ENCODE measurements at regions not wholly inside any gene's neighbourhood (a gene's known extent, or its start where the extent isn't known, plus 50 kb on each side); places are given as distances from the start of the nearest gene placed in this dataset.
A peak's percentile ranks its signal among the peaks of the same experiment; 100 is the strongest.
"Not testable (repeated sequence)": the region's sequence is repeated elsewhere in the genome, so short reads cannot be mapped to it uniquely, and the experiment has no call there.

DNA sequence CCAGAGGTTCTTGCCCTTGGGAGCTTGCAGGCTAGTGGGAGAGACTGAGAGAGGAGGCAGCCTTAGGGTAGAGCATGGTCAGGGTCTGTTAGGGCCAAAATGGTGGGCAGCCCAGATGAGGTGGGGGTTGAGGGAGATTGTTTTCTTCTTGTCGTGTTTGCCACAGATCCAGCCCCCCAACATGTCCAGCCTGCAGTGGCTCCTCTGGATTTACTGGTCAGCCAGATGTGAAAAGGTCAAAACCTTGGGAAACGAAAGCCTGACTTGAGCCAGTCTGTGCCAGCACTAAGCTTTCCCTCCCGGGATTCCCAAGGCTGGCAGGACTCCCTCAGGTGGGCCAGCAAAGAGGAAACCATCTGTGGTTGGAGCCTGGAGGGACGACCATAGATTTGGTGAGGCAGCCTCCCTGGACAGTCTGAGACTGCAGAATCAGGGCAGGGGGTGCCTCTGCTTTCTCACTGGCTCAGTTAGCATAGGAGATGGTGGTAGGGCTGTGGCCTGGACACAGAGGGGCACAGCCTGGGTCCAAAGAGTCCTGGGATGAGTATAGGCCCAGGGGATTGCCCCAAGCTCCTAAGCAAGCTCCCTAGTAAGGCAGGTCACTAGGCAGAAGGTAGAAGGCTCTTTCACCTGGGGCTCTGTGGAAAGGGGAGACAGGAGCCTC is 51.2 kb upstream of the PRR23C start:
- DNase-seq (ENCODE audit: low read depth, low spot score) = no peak

DNA sequence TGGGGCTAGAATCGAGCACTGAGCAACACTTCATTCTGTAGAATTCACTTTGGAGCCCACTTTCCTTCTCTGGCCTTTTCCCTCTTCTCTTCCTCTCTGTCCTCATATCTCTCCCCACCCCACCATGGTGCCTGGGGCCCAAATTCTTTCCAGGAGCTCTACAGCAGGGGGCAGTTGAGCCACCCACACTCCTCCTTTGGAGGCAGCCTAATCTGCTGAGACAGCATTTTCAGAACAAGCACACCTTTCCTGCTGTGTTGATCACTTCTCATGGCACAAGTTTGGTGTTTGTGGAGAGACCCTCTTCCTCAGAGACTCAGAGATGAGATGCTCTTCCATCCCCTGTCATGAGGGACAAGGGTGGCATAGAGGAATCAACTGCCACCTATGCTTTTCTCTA is 52.0 kb upstream of the PRR23C start:
- no peak for DNase-seq (ENCODE audit: low read depth, low spot score)

DNA sequence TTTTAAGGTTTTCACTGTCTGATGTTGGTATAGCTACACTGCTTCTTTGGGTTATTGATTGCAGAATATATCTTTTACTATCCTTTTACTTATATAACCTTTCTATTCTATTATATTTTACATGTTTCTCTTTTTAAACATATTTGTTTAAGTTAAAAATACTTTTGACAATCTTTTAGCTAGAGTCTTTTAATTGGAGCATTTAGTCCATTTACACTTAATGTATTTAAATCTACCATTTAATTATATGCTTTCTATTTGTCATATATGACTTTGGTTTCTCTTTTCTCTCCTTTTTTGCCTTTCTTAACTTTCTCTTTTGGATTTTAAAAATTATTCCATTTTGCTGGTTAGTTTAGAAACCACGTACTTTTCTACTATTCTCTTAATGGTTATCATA is 53.7 kb upstream of the PRR23C start:
- DNase-seq (ENCODE audit: low read depth, low spot score) = no peak

DNA sequence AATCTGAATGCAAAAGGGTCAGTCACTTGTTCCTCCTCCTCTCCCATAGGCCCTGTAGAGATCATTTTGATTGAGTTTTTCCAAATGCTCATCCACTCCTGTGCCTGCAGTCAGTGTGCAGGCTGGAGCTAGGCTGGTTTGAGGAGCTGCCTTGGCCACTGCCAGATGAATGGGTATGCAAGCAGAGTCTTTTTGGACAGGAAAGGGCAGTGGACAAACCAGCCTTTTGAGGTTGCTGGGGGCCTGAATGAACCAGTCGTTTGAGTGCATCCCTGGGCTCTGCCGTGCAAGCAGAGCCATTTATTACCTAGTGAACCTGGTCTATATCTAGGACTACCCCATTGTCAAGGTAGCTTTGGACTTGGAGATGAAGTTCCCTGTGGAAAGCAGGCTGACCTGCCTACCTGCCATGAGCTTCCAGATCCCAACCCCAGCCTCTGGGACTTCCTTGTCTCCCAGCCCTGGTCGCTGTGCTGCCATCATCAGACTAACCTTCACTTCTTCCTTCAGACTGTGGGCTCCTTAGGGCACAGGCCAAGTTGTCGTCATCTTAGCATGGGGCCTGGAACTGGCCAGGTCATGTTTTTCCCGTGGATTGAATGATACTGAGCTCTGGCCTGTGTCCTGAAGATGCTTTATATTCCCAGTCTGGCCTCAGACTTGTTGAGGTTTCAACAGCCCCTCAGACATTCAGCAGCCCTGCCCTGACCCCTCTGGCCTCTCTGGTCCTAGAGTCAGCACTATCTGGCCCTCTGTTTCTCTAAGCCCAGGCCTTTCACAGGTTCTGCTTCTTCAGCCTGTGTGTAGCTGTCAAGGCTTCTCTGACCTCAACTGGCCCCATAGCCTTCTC is 55.5 kb upstream of the PRR23C start:
- DNase-seq (ENCODE audit: low read depth, low spot score) = no peak

DNA sequence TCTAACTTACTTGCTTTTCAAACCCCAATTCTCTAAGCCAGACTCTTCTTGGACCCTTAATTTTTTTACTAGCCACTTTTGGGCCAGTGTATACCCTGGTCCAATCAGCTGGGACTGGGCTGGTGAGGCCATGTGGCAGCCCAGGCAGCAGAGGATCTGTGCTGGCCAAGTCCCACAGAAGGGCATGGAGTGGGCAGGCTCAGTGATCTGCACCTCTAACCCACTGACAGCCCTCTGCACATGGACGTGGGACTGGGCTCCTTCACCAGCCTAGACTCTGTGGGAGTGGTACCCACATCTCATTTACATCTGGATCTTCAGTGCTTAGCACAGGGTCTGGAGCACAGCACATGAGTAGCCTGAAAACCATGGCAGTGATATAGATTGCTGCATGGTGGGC is 56.1 kb upstream of the PRR23C start:
- DNase-seq (ENCODE audit: low read depth, low spot score) = no peak

DNA sequence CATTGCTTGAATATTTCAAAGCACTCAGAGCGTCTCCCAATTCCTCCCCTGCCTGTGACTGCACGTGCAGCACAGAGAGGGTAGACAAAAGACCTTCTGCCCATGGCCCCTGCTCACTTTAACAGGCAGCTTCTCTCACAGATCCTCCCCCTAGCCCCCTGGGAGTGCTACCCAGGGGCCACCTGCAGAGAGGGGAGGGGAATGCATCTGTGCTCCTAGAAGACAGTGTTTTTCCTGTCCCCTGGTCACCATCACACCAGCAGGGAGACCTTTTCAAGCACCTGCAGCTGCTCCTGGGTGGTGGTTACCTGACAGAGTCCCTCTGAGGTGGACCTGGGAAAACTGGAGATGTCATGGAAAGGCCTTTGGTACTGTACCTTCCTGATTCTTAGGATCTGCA is 56.7 kb upstream of the PRR23C start:
- DNase-seq (ENCODE audit: low read depth, low spot score) = no peak

DNA sequence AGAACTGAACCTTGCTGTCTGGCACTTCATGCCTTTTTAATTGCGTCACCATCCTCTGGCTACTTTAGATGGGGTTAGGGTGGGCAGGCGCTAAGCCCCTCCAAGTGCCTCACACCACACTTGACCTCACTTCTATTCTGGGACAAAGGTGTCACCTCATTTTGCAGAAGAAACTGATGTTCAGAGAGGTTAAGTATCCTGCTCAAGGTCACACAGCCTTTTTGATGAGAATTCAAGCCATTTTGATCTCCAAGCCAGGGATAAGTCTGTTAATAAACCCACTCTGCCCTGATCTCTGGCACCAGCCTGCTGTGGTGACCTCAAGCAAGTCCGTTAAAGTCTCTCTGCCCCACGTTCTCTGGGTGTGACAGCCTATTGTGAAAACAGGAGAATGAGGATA is 58.8 kb upstream of the PRR23C start:
- no peak for DNase-seq (ENCODE audit: low read depth, low spot score)

DNA sequence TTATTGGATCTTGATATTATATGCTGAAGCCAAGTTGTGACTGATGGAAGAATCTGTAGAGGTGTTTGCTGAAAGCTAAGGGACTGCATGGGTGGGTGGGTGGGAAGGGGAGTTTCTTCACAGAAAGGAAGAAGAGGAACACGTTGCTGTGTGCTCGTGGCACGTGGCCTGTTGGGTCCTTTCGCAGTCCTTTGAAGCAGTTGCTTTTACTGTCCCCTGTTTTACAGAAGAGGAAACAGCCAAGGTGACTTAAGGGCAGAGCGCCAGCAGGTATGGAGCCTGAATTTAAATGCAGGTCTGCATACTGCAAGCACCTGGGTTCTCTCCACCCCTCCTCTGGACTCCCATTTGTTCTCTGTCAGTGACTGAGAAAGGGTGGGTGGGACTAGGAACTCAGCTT is 59.4 kb upstream of the PRR23C start:
- no peak for DNase-seq (ENCODE audit: low read depth, low spot score)

DNA sequence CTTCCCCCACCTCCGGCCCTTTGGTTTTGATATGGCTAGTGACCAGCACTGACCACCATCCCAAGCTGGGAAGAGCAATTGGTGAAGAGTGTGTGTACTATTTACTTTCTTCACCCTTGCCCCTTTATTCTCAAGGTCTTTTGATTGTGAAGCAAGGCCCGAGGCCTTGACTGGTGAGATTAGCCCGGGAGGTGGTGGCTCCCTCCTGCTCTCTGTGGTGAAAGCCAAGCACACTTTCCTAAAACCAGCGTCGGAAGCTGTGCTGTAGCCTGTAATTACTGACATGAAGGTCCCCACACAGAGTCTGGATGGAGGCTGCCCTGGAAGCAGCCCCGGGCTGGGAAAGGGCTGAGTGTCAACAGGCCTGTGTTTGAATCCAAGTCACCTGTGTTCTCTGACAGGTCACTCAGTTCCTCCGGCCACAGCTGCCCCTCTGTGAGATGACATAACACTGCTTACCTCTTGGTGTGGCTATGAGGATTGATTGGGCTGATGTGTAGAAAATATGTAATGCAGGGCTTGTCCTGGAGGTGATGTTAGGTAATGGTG is 60.5 kb upstream of the PRR23C start:
- DNase-seq (ENCODE audit: low read depth, low spot score) = no peak

DNA sequence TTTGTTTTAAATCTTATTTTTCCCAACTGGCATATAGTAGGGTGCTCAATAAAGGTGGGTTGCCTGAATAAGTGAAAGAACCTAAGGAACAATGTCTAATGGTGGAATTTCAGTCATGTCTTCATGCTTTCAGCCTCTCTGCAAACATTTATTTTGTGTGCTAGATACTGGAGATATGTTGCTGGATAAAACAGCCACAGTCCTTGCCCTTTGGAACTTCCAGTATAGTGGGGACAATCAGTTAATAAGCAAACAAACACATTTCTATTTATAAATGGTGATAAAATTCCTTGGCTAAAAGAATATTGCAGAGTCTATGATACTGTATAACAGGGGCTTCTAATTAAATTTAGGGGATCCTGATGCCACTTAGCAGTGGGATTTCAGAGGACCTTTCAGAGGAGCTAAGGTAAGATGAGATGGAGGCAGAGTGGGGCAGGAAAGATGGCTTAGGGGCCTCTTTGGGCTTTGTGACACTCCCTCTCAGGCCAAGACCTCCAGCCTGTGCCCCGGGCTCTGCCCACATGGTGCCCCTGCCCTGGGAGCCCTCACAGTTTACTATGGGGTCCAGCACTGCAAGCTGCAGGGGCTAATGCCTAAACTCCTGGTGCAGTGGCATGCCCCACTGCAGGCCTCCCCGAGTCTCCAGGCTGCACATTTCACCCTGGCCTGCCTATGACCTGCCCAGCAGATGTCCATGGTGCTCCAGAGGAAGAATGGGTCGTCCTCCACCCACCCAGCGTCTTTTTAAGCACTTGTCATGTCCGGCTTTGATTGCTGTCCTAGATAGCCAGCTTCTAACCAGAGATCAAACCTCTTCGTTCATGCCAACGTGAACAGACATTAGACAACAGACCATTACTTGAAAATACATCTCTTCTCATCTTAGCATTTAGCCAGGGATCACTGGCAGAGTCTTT is 61.6 kb upstream of the PRR23C start:
- DNase-seq (ENCODE audit: low read depth, low spot score) = no peak

DNA sequence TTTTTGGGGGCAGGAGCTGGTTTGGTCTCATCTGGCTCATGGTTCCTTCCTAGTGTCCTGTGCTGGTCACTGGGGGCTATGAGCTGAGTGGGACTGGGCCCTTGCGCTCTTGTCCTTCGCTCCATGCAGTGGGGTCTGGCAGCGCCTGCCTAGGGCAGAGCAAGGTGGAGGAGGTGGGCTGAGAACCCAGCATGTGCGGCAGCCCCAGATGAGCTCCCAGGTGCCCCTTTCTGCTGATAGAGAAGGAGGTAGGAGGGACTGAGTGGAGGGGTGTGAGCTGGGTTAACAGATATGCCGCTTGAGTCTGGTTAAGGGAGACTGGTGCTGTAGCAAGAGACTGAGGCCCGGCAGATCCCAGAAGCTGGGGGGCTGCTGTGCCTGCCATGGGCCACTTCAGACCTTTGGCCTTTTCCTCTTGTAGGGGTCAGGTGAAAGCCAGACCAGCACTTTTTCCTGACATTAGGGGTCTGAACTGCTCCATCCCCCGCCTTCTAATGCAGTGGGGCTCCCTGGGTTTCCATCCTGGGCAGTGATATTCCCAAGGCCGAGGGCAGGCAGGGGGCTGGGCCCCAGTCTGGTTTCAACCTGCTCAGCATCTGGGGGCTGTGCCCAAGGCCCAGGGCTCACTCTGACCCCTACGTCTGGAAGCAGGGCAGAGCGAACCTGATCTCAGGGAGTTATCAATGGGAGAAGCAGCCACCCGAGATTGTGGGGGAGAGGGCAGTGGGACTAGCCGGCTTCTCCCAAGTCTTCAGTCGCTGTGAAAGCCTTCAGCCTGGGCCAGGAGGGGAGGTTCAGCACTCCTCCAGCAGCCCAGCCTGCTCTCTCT is 62.9 kb upstream of the PRR23C start:
- DNase-seq (ENCODE audit: low read depth, low spot score) = no peak

DNA sequence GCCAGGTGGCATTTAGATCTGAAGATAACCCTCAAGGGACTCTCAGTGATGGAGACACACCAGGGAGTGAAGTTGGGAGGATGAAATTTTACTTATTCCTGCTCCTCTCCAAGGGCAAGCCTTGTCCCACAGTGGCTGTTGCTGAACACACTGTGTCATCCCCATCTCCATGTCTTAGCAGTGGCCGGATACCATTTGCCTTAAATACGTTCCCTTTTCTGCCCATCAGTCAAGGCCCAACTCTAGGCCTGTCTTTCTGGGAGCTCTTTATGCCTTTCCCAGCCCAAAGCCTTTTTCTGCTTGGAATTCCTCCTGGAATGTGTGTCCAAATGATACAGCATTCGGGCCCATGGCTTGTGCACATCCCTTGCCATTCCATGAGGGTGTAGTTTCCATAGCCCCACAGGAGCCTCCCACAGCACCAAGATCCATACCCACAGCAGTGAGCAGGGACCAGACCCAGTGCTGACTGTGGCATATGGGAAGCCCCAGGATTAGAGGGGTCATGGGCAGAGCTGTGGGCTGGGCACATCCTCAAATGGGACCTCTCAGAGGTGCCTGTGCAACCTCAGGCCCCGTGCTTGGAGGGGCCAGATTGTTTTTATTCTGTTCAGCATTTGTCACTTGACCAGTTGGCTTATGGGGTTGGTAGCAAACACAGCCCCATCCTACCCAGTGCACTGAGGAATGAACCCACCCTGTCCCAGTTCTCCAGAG is 63.7 kb upstream of the PRR23C start:
- no peak for DNase-seq (ENCODE audit: low read depth, low spot score)

DNA sequence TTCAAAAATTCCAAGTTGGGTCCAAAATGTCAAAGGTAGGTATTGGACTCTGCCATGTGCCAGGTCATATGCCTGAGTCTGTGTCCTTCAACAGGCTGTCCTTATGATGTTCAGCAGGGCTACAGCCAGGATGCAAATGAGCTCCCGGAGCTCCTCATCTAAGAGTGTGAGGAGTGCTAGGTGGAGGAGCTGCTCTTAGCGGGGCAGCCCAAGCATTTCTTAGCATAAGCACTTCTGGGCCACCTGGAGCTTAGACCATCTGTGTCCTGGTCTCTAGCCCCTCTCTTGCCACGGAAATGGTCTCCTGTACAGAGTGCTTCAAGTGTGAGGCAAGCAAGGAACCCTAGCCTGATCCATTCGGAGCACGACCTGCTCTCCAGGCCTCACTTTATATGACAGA is 64.6 kb upstream of the PRR23C start:
- DNase-seq (ENCODE audit: low read depth, low spot score) = no peak

DNA sequence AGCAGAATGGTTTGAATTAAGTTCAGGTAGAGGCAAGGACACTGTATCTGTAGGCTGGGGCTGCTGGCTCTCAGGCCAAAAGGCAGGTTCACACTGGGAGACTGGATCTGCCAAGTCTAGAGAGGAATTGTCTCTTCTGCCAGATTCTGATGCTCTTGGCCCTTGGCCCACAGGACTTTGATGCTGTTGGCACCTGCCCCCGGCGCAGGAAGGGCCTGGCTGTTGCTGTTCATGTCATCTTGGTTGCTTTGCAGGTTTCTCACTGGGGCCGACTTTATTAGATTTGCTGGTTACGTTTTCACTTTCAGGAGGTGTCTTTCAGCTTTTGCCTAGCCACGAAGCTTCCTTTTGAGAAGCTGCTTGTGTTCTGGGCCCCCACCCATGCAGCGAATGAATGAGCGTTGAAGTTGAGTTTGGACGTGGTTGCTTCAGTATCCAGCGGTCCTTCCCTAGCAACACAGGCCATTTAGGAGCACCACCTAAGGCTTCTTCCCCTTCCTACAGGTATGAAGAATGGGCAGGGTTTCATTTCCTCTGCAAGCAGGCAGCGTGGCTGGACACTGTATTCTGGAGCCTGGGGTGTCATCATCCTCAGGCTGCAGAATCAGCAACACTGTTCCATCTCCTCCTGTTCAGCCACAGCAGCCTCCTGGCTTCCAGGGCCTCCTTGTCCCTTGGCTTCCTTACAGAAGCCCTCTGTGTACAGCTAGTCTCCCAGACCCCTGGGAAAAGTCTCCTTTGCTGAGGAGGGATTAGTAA is 65.6 kb upstream of the PRR23C start:
- no peak for DNase-seq (ENCODE audit: low read depth, low spot score)

DNA sequence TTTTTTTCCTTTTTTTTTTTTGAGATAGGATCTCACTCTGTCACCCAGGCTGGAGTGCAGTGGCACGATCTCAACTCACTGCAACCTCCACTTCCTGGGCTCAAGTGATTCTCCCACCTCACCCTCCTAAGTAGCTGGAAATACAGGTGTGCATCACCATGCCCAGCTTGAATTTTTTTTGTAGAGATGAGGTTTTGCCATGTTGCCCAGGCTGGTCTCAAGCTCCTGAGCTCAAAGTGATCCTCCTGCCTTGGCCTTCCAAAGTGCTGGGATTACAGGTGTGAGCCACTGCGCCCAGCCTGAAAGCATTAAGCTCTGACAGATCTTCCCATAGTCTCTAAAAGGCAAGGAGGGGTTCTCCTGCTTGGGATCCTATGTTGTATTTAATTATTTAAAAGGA is 66.2 kb upstream of the PRR23C start:
- not testable (repeated sequence) for DNase-seq (ENCODE audit: low read depth, low spot score)

DNA sequence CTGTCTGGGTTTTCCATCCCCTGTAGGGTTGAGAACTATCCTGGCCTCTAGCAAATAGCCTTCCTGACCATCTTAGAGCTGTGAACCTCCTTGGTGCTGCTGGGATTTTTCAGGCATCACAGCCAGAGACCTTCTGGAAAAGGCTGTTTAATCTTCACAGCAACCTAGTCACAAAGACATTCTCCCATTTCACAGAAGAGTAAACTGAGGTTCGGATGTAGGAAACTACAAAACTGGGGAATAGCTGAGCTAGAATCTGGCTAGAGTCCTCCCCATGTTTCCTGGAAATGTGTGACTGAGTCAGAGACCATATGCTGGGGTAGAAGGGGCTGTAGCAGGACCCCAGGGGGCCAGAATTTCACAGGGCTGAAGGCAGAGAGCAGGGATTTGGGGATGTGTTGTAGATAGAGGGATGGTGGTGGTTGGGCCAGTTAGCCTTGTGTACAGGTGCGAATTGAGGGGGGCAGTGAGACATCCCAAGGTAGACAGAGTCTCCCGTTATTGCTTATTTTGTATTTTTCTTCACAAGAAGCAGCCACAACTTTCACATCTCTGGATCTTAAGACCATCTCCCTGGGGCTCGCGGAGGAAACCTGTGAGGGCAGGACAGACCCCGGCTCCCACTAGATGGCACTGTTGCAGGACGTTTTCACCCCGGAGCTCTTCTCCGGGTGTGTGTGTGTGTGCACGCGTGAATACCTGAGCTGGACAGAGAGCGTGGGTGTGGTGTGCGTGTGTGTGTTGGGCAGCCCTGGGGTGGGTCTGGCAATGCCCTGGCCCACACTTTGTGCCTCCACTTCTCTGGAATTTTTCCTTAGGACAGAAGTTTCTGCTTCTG is 66.9 kb upstream of the PRR23C start:
- DNase-seq (ENCODE audit: low read depth, low spot score) = peak; percentile 21

DNA sequence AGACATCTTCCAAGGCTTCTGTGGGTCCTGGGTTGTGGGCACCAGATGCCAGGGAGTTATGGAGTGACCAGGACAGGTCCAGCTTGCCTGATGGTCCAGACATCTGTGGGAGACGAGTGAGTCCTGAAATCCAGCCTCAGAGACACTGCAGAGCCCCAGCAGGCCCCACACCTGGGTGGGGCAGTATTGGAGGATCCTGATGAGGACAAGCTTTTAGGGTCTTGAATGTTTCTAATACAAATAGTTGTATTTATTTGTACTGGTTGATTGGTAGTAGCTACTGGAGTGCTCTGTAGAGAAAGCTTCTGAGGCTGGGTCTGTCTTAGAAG is 67.5 kb upstream of the PRR23C start:
- no peak for DNase-seq (ENCODE audit: low read depth, low spot score)

DNA sequence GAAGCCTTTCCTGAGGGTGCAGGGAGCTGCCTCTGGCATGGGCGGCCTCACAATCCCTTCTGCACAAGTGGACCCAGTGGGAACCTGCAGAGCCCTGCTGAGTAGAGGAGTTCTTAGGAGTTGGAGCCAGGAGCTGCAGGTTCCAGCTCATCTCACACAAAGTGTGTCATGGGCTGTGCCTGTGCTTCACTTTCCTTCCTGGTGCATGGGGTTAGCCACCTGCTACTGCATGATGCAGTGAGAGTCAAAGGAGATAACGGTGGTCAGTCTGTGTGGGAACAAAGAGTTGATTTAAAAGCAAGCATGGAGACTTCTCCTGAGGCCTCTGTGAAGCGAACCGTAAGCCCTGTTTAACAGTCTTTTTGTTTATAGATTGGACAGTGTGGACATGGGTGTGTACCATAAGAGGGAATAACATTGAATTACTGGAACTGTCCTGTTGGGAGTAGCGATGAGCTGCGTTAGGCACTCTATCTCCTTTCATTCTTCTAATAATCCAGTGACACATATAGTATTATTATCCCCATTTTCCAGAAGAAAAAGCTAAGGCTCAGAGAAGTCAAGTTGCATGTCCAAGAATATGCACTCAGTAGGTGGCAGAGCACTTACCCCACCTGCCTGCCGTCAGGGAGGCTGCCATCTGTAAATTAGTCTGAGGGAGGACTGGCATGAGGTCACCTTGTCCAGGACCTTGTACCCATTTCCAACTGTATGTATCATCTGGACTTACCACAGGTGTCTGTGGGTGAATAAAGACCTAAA is 68.7 kb upstream of the PRR23C start:
- DNase-seq (ENCODE audit: low read depth, low spot score) = no peak
